NCI-H69 (cell line): ENCODE measurements at regions not wholly inside any gene's neighbourhood (a gene's known extent, or its start where the extent isn't known, plus 50 kb on each side); places are given as distances from the start of the nearest gene placed in this dataset.

Source experiments
- DNase-seq: peaks from one replicate; lab custom pipeline; 2025; lab: John Stamatoyannopoulos, UW

- no peak for DNase-seq
Observed at GRCh38 chrX:20322887-20323286, 56.2 kb upstream of the RPS6KA3 start.

- DNase-seq, result peak; percentile 8
Observed at GRCh38 chrX:20320461-20321159, 53.9 kb upstream of the RPS6KA3 start.

- DNase-seq, result no peak
Observed at GRCh38 chrX:20319054-20319453, 52.3 kb upstream of the RPS6KA3 start.

- no peak for DNase-seq
Observed at GRCh38 chrX:20317873-20318272, 51.2 kb upstream of the RPS6KA3 start.
